Neuron (in vitro differentiated cells): ENCODE measurements at regions not wholly inside any gene's neighbourhood (a gene's known extent, or its start where the extent isn't known, plus 50 kb on each side); places are given as distances from the start of the nearest gene placed in this dataset.
"Not testable (repeated sequence)": the region's sequence is repeated elsewhere in the genome, so short reads cannot be mapped to it uniquely, and the experiment has no call there.

ENCODE experiments used
- H2AFZ ChIP-seq: one replicate; pipeline ENCODE4 v1.6.1; 2013; ENCODE audit warnings: low read depth, mild to moderate bottlenecking, inconsistent platforms, low read length, moderate library complexity
- H3K27me3 ChIP-seq: one replicate; pipeline ENCODE4 v1.6.1; 2013; ENCODE audit warnings: low read length; ENCODE audit not compliant: insufficient read depth
- H3K36me3 ChIP-seq: one replicate; pipeline ENCODE4 v1.6.1; 2013; ENCODE audit warnings: low read length; ENCODE audit not compliant: insufficient read depth
- H3K4me1 ChIP-seq: one replicate; pipeline ENCODE4 v1.6.1; 2013; ENCODE audit warnings: low read length; ENCODE audit not compliant: insufficient read depth
- H3K4me3 ChIP-seq: 2 replicates; pipeline ENCODE4 v1.5.1; 2013; ENCODE audit warnings: mild to moderate bottlenecking, low read length, moderate library complexity
- H3K9me3 ChIP-seq: one replicate; pipeline ENCODE4 v1.6.1; 2013; ENCODE audit warnings: low read length

DNA sequence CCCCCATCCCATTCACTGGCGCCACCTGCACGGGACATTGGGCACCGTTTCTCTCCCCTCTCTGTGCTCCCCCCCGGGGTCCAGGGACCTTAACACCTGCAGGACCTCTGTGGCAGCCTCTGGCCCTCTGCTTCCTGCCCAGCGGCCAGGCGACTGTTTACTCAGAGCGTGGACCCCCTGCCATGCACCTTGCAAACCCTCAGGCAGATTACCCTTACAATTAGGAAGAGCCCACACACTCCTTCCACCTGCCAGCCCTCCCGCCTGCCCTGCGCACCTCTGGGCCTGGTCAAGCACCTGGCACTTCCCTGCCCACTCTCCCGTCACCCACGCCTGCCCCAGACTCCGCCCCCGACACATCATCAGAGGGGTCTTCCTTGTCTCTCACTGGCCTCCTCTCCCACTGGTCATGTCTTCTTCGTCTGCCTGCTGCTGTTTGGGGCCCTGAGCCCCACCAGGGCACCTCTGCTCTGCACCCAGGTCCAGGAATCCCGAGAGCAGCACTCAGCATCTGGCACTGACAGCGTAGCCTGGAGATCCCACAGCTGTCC is 281.3 kb upstream of the IRX4 start:
- Histone ChIP-seq H3K4me3 (no peak overlapping the region), H3K9me3 (no peaks in the 10 kb centered on the region), H2AFZ (no peak overlapping the region), H3K27me3 (no peaks in the 10 kb centered on the region), H3K36me3 (no peaks in the 10 kb centered on the region), H3K4me1 (no peaks in the 10 kb centered on the region)

DNA sequence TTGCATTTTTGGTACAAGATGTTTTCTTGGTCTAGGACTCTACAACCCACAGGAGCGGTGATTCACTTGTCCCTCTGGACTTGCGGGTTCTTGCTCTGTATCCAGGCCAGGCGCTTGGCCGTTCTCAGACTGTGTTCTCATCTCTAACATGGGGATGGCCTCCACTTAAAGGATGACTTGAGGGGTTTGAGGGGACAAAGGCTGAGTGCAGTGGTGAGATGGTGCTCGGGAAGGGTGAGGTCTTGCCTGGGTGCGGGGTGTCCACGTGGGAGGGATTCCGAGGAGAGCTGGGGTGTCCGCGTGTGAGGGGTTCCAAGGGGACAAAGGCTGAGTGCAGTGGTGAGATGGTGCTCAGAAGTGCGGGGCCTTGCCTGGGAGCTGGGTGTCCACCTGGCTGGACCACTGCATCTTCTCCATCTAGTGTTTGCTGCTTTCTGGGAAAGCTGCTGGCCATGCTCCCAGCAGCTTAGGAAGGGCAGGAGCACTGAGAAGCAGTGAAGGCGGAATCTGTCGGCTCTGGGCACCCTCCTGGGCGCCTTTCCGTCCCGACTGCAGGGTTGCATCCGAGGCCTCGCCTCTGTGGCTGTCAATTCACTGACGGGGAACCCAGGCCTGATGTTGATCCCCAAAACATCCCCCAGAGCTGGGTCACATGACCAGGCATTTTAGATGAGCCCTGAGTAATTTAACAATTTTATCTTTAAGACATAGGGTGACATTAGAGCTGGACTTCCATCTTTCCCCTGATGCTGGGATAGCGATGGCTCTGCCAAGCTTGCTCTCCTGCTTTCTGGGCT is 280.5 kb upstream of the IRX4 start:
- Histone ChIP-seq H3K36me3 (no peaks in the 10 kb centered on the region), H3K4me1 (no peaks in the 10 kb centered on the region)

DNA sequence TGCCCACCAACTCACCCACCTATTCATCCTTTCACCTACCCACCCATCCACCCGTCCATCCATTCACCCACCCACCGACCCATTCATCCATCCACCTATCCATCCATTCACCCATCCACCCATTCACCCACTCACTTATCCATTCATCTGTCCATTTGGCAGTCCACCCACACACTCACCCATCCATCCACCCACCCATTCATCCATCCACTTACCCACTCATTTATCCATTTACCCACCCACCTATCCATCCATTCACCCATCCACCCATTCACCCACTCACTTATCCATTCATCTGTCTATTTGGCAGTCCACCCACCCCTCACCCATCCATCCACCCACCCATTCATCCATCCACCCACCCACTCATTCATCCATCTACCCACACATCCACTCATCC is 278.1 kb upstream of the IRX4 start:
- Histone ChIP-seq H2AFZ (no peak overlapping the region), H3K4me1 (peaks cover 9% of the 10 kb centered on the region), H3K36me3 (no peaks in the 10 kb centered on the region), H3K9me3 (no peaks in the 10 kb centered on the region), H3K27me3 (no peaks in the 10 kb centered on the region), H3K4me3 (no peak overlapping the region)

More for the DNA sequence above, 280.5 kb upstream of the IRX4 start:
- Histone ChIP-seq H3K9me3 (no peaks in the 10 kb centered on the region), H3K27me3 (no peaks in the 10 kb centered on the region), H2AFZ (no peak overlapping the region), H3K4me3 (no peak overlapping the region)

DNA sequence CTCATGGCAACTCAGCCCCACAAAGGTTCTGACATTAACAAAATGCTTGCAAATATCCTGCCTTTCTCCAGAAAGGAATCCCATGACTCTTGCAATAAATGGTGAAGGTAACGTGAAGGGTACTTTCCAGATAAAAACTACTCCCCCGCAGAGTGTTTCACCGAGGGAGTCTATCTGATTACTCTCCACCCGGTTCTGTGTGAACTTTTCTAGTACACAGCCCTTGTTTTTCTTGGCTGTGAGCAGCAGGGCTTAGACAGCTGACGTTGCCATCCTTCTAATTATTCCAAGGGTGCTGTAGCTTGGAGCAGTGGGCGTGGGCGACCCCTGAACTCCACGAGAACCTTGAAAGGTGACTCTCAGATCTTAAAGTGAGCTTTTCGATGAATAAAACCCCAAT is 276.0 kb upstream of the IRX4 start:
- Histone ChIP-seq H3K27me3 (no peaks in the 10 kb centered on the region), H3K4me3 (no peak overlapping the region), H3K9me3 (no peaks in the 10 kb centered on the region), H2AFZ (no peak overlapping the region), H3K4me1 (peaks cover 9% of the 10 kb centered on the region), H3K36me3 (no peaks in the 10 kb centered on the region)

DNA sequence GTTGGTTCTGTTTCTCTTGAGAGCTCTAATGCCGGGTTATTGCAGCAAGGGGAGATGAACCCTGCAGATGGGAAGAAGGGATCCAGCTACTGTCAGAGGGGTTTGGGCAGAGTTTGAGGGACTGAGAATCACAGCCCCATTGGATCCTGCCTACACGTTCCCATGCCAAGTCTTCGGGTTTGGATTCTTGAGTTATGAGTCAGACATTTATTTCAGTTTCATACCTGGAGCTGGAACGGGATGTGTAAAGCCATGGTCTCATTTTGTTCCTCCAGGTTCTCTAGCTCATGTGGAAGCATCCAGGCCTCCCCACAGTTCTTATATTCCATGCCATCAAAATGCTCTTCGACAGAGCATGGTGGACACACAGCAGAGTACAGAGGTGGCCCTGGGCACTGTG is 275.4 kb upstream of the IRX4 start:
- no peaks in the 10 kb centered on the region for H3K9me3 ChIP-seq
- H3K27me3 ChIP-seq, result no peaks in the 10 kb centered on the region
- no peaks in the 10 kb centered on the region for H3K36me3 ChIP-seq
- H3K4me3 ChIP-seq, result no peak overlapping the region
- H2AFZ ChIP-seq, result no peak overlapping the region
- peaks cover 9% of the 10 kb centered on the region for H3K4me1 ChIP-seq

DNA sequence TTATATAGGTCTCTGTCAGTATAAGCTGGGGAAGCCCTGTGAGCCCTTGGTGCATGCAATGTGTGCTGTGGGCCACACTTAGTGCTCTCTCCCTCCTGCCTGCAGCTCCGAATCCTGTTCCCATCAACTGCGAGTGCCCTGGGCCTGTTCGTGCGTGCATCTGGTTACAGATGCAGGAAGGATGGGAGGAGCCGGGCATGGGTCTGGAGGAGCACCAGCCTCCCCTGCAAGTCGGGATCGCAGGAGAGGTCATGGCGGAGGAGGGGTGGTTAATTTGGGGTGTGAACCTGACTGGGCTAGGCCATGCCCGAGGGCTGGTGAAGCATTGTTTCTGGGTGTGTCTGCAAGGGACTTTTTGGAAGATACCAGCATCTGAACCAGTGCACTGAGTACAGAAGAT is 274.6 kb upstream of the IRX4 start:
- Histone ChIP-seq H3K27me3 (no peaks in the 10 kb centered on the region), H3K9me3 (no peaks in the 10 kb centered on the region), H3K36me3 (no peaks in the 10 kb centered on the region), H3K4me1 (peaks cover 9% of the 10 kb centered on the region), H3K4me3 (no peak overlapping the region), H2AFZ (no peak overlapping the region)

DNA sequence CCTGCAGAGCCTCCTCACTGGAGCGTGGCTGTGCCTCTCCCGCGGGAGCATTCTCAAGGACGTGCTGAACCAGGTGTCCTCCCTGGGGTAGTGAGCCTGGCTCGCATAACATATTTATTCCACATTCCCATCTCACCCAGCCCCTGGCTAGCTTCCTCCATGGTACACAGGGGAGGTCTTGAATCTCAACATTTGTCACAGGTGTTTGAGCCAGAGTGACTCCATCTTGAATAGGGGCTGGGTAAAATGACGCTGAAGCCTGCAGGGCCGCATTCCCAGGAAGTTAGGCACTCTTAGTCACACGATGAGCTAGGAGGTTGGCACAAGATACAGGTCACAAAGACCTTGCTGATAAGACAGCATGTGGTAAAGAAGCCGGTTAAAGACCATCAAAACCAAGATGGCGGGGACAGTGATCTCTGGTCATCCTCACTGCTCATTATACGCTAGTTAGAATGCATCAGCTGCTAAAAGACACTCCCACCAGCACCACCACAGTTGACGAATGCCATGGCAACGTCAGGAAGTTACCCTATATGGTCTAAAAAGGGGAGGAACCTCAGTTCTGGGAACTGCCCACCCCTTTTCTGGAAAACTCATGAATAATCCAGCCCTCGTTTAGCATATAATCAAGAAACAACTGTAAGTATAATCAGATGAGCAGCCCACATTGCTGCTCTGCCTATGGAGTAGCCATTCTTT is 273.8 kb upstream of the IRX4 start:
- no peak overlapping the region for H3K4me3 ChIP-seq
- H3K4me1 ChIP-seq, result peaks cover 9% of the 10 kb centered on the region
- no peak overlapping the region for H2AFZ ChIP-seq
- H3K9me3 ChIP-seq, result no peaks in the 10 kb centered on the region
- H3K27me3 ChIP-seq, result no peaks in the 10 kb centered on the region
- H3K36me3 ChIP-seq, result no peaks in the 10 kb centered on the region

DNA sequence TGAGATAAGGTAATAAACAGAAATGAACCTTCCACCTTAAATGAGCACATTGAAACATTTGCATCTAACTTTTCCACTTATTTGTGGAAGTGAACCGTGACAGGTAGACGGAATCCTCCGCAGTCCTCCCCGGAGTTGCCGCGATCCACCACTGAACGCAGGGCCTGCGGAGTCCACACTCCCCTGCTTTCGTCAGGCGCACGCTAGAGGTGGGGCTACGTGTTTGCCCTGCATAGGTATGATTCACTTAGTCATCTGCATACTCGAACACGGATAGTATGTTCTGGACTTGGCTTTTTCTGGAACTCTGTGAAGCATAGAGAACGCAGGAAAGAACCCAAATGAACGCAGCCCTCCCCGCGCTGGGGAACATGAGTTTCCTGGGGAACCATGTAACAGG is 272.8 kb upstream of the IRX4 start:
- no peaks in the 10 kb centered on the region for H3K27me3 ChIP-seq
- no peaks in the 10 kb centered on the region for H3K36me3 ChIP-seq
- H3K4me3 ChIP-seq, result no peak overlapping the region
- H3K4me1 ChIP-seq, result peaks cover 9% of the 10 kb centered on the region
- H3K9me3 ChIP-seq, result no peaks in the 10 kb centered on the region
- no peak overlapping the region for H2AFZ ChIP-seq

DNA sequence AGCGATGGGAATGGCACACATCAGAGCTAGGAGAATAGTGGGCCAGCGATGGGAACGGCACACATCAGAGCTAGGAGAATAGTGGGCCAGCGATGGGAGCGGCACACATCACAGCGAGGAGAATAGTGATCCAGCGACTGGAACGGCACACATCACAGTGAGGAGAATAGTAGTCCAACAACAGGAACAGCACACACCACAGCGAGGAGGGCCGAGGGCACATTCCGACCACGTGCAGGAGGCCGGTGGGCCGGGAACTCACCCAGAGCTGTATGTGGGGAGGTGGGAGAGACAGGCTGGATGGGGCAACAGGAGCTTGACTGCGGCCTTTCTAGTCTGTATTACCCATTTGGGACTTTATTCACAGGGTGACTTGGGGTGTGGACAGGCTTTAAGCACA is 271.1 kb upstream of the IRX4 start:
- H3K4me3 ChIP-seq, result no peak overlapping the region
- H2AFZ ChIP-seq, result no peak overlapping the region
- H3K27me3 ChIP-seq, result no peaks in the 10 kb centered on the region
- no peaks in the 10 kb centered on the region for H3K9me3 ChIP-seq
- H3K36me3 ChIP-seq, result no peaks in the 10 kb centered on the region
- peaks cover 17% of the 10 kb centered on the region for H3K4me1 ChIP-seq

DNA sequence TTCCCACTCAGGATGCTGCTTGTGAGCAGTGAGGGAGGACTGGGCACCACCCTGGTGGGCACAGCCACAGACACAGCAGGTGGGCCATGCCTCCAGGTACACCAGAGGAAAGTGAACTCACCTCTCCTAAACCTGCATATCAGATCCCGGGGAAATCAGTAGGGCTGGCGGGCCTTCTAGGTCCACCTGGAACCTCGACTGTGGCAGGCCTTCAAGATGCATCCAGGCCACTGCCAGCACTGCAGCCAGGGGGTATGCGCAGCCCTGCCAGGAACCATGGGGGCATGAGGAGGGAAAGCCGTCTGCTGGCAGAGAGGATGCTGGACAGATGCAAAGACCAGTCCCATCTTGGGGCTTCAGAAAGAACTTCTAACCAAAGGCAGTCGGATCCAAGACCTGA is 270.6 kb upstream of the IRX4 start:
- no peaks in the 10 kb centered on the region for H3K36me3 ChIP-seq
- no peak overlapping the region for H2AFZ ChIP-seq
- H3K4me1 ChIP-seq, result peaks cover 17% of the 10 kb centered on the region
- H3K27me3 ChIP-seq, result no peaks in the 10 kb centered on the region
- no peak overlapping the region for H3K4me3 ChIP-seq
- H3K9me3 ChIP-seq, result no peaks in the 10 kb centered on the region

DNA sequence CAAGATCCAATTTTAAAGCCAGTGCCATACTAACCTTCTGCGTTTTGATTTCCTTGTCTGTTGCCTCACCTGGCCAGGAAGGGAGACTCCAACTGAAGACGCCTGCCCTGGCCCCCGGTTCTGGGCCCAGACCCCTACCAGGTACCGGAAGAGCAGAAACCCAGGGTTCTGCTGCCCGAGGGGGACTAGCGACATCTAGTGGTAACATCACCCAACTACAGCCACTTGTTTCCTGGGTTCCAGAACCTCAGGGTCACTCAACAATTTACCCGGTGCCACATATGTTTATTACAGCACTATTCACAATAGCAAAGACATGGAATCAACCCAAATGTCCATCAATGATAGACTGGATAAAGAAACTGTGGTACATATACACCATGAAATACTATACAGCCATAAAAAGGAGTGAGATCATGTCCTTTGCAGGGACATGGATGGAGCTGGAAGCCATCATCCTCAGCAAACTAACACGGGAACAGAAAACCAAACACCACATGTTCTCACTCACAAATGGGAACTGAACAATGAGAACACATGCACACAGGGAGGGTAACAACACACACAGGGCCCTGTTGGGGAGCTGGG is 268.7 kb upstream of the IRX4 start:
- H3K36me3 ChIP-seq, H2AFZ ChIP-seq, H3K4me1 ChIP-seq, H3K9me3 ChIP-seq, H3K4me3 ChIP-seq, H3K27me3 ChIP-seq: not testable (repeated sequence)

DNA sequence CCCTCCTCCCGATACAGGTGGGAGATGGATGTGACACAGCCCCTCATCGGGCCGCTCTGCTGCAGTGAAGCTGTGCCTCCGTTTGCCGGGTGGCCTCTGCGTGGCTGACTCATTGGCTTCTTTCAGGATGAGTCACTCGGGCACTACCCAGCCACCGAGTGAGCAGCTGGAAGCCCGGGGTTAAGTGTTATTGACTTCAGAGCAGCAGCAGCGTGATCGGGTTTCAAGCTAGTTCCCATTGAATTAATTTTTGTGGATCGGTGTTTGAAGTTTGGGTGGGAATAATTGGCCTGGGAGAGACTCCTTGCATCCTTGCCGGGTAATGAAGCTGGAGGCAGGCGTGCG is 266.4 kb upstream of the IRX4 start:
- Histone ChIP-seq H2AFZ (no peak overlapping the region), H3K9me3 (peaks cover 14% of the 10 kb centered on the region), H3K4me1 (peaks cover 8% of the 10 kb centered on the region), H3K4me3 (no peak overlapping the region), H3K36me3 (no peaks in the 10 kb centered on the region), H3K27me3 (no peaks in the 10 kb centered on the region)
